SK-N-SH (cell line): ENCODE measurements at regions not wholly inside any gene's neighbourhood (a gene's known extent, or its start where the extent isn't known, plus 50 kb on each side); places are given as distances from the start of the nearest gene placed in this dataset.

Experiments
- CTCF ChIA-PET: fragments of 300-600, 350-600 bp; formaldehyde crosslinking; extraction: SDS; loops from one replicate; lab custom pipeline; 2021; lab: Yijun Ruan, JAX
- POLR2A ChIA-PET: fragments of 350-600 bp; sonication (Branson Sonifier 250); formaldehyde crosslinking; extraction: SDS; loops from one replicate; lab custom pipeline; 2020; ENCODE audit warnings: antibody characterized with exemption, inconsistent platforms; lab: Yijun Ruan, JAX
- DNase-seq: peaks from one replicate; pipeline ENCODE4 v3.0.0; 2012
- H2AFZ ChIP-seq: fragments of 200-600 bp; sonication (generic); 2 replicates; pipeline ENCODE4 v1.8.1; 2016; ENCODE audit warnings: antibody characterized with exemption, mild to moderate bottlenecking, low read depth
- H3F3A ChIP-seq: fragments of 200-600 bp; sonication (generic); replicated peaks from 2 replicates; pipeline ENCODE3; 2016; ENCODE audit warnings: antibody characterized with exemption, mild to moderate bottlenecking; ENCODE audit not compliant: insufficient read depth
- H3K27ac ChIP-seq, 2 experiments: fragments of 200-500 bp in 1 of 2; fragments of 200-600 bp in 1 of 2; sonication (Bioruptor generic) in 1 of 2; sonication (generic), shearing (Covaris generic) in 1 of 2; 2 replicates each; pipeline versions ENCODE4 v1.5.1 to v1.6.1; 2014 to 2016; ENCODE audit warnings: low read depth in 2 of 2, inconsistent platforms in 1 of 2, low read length in 1 of 2, mild to moderate bottlenecking in 1 of 2, mixed read lengths in 1 of 2
- H3K27me3 ChIP-seq: fragments of 200-600 bp; sonication (generic), shearing (Covaris generic); 2 replicates; pipeline ENCODE4 v1.6.1; 2016; ENCODE audit warnings: mixed run types; ENCODE audit not compliant: insufficient read depth
- H3K36me3 ChIP-seq, 2 experiments: fragments of 200-500 bp in 1 of 2; fragments of 200-600 bp in 1 of 2; sonication (Bioruptor generic) in 1 of 2; sonication (generic) in 1 of 2; replicated peaks in 1 of 2; 2 replicates each; pipeline versions ENCODE3 to v1.5.1; 2014 to 2016; ENCODE audit warnings: low read length in 1 of 2, mild to moderate bottlenecking in 1 of 2; ENCODE audit not compliant: insufficient read depth in 2 of 2, control insufficient read depth in 1 of 2
- H3K4me1 ChIP-seq, 2 experiments: fragments of 200-500 bp in 1 of 2; fragments of 200-600 bp in 1 of 2; sonication (Bioruptor generic) in 1 of 2; sonication (generic), shearing (Covaris generic) in 1 of 2; 2 replicates each; pipeline versions ENCODE4 v1.5.1 to v1.6.1; 2014 to 2016; ENCODE audit warnings: low read depth in 1 of 2, low read length in 1 of 2, mixed run types in 1 of 2; ENCODE audit not compliant: insufficient read depth in 2 of 2, control insufficient read depth in 1 of 2
- H3K4me2 ChIP-seq: fragments of 200-600 bp; sonication (generic), shearing (Covaris generic); 2 replicates; pipeline ENCODE4 v1.6.1; 2017; ENCODE audit warnings: mixed run types
- H3K4me3 ChIP-seq, 2 experiments: fragments of 200-500 bp in 1 of 2; fragments of 200-600 bp in 1 of 2; sonication (Bioruptor generic) in 1 of 2; sonication (generic), shearing (Covaris generic) in 1 of 2; 2 replicates each; pipeline versions ENCODE4 v1.5.1 to v1.8.1; 2014 to 2016; ENCODE audit warnings: low read depth in 2 of 2, inconsistent platforms in 1 of 2, low read length in 1 of 2, mild to moderate bottlenecking in 1 of 2, mixed read lengths in 1 of 2, moderate library complexity in 1 of 2
- H3K79me2 ChIP-seq: fragments of 200-600 bp; sonication (generic); 2 replicates; pipeline ENCODE4 v1.8.1; 2017; ENCODE audit warnings: mild to moderate bottlenecking; ENCODE audit not compliant: insufficient read depth
- H3K9ac ChIP-seq: fragments of 200-600 bp; sonication (generic); 2 replicates; pipeline ENCODE4 v1.6.1; 2017; ENCODE audit warnings: mixed run types
- H3K9me2 ChIP-seq: fragments of 200-600 bp; sonication (generic); 2 replicates; pipeline ENCODE4 v1.6.1; 2017; ENCODE audit warnings: mixed run types
- H3K9me3 ChIP-seq: fragments of 200-600 bp; sonication (generic); 2 replicates; pipeline ENCODE4 v1.6.1; 2017; ENCODE audit warnings: mixed run types, mild to moderate bottlenecking, moderate library complexity
- H4K20me1 ChIP-seq: fragments of 200-600 bp; sonication (generic); 2 replicates; pipeline ENCODE4 v1.6.1; 2017; ENCODE audit warnings: mild to moderate bottlenecking, mixed run types; ENCODE audit not compliant: insufficient read depth
- CTCF ChIP-seq: fragments of 200-600 bp; sonication (generic); IDR thresholded peaks from 2 replicates; pipeline ENCODE4 v1.6.1; 2017; ENCODE audit warnings: antibody characterized with exemption, mild to moderate bottlenecking, moderate library complexity
- EZH2phosphoT487 ChIP-seq: fragments of 200-600 bp; sonication (generic); IDR thresholded peaks from 2 replicates; pipeline ENCODE4 v1.6.1; 2017; ENCODE audit warnings: low read depth, mixed run types, mild to moderate bottlenecking, antibody characterized with exemption, moderate library complexity, borderline replicate concordance
- FOSL2 ChIP-seq: IDR thresholded peaks from 2 replicates; pipeline ENCODE4 v1.4.0; 2012; ENCODE audit warnings: low read depth, mild to moderate bottlenecking, moderate library complexity, borderline replicate concordance
- FOXJ3 ChIP-seq: sonication (generic); formaldehyde crosslinking; IDR thresholded peaks from 2 replicates; pipeline ENCODE4 v1.5.1; 2020; ENCODE audit warnings: mild to moderate bottlenecking, missing genetic modification reagents
- GABPA ChIP-seq: IDR thresholded peaks from 2 replicates; pipeline ENCODE4 v1.4.0; 2012; ENCODE audit warnings: low read depth, mild to moderate bottlenecking
- JUND ChIP-seq: IDR thresholded peaks from 2 replicates; pipeline ENCODE4 v1.4.0; 2012
- MEF2A ChIP-seq: IDR thresholded peaks from 2 replicates; pipeline ENCODE4 v1.4.0; 2012; ENCODE audit warnings: low read depth, borderline replicate concordance
- MXI1 ChIP-seq: IDR thresholded peaks from 2 replicates; pipeline ENCODE4 v1.6.1; 2012; ENCODE audit warnings: mild to moderate bottlenecking, low read depth, low read length, improper control_type of control experiment
- NFIC ChIP-seq: IDR thresholded peaks from 2 replicates; pipeline ENCODE4 v1.4.0; 2012; ENCODE audit warnings: borderline replicate concordance
- NRF1 ChIP-seq: IDR thresholded peaks from 2 replicates; pipeline ENCODE4 v1.6.1; 2012; ENCODE audit warnings: low read depth, mild to moderate bottlenecking, low read length
- PBX3 ChIP-seq: IDR thresholded peaks from 2 replicates; pipeline ENCODE4; 2012
- RCOR1 ChIP-seq: fragments of 150-350 bp; IDR thresholded peaks from 2 replicates; pipeline ENCODE4 v1.6.1; 2017; ENCODE audit warnings: antibody characterized with exemption, low read length
- SIN3A ChIP-seq: IDR thresholded peaks from 2 replicates; pipeline ENCODE4 v1.6.1; 2012; ENCODE audit warnings: low read depth, mild to moderate bottlenecking, low read length, moderate library complexity, borderline replicate concordance
- SMC3 ChIP-seq: IDR thresholded peaks from 2 replicates; pipeline ENCODE4 v1.6.1; 2012; ENCODE audit warnings: low read depth, low read length, improper control_type of control experiment
- TAF1 ChIP-seq: IDR thresholded peaks from 2 replicates; pipeline ENCODE4 v1.6.1; 2012; ENCODE audit warnings: low read depth, mild to moderate bottlenecking, low read length, moderate library complexity, borderline replicate concordance
- TCF12 ChIP-seq: IDR thresholded peaks from 2 replicates; pipeline ENCODE4 v1.4.0; 2012
- TEAD4 ChIP-seq: IDR thresholded peaks from 2 replicates; pipeline ENCODE4 v1.4.0; 2012; ENCODE audit warnings: mild to moderate bottlenecking, borderline replicate concordance; ENCODE audit not compliant: insufficient read depth
- USF1 ChIP-seq: IDR thresholded peaks from 2 replicates; pipeline ENCODE4 v1.4.0; 2012; ENCODE audit warnings: low read depth, borderline replicate concordance
- USF2 ChIP-seq: fragments of 150-350 bp; IDR thresholded peaks from 2 replicates; pipeline ENCODE4 v1.6.1; 2017; ENCODE audit warnings: antibody characterized with exemption, low read length, low read depth, borderline replicate concordance
- WGBS: methylation state at CpG from one replicate; pipeline ENCODE4 v1.1.6; 2017; ENCODE audit warnings: low lambda C conversion rate; 5-methylcytosine and 5-hydroxymethylcytosine counted together

DNA sequence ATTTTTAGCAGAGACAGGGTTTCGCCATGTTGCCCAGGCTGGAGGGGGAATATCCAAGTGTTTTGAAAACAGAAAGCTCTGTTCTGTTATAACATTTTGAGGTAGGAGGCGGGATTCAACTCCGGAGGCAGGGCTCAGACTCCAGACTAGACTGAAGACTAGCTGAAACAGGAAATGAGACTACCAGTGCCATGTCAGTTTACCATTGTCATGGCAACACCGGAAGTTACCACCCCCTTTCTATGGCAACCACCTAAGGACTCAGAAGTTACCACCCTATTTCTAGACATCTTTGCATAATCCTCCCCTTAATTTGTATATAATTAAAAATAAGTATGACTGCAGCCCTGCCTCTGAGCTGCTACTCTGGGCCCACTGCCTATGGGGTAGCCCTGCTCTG lies 1069.1 kb upstream of the AUTS2 start:
- Histone ChIP-seq H3K79me2 (no peaks in the 10 kb centered on the region), H4K20me1 (no peaks in the 10 kb centered on the region), H3F3A (no peaks in the 10 kb centered on the region), H3K36me3 (no peaks in the 10 kb centered on the region), H3K4me1 (no peaks in the 10 kb centered on the region), H3K27me3 (no peaks in the 10 kb centered on the region), H3K4me2 (no peak overlapping the region), H2AFZ (no peak overlapping the region), H3K9me3 (no peaks in the 10 kb centered on the region), H3K4me3 (no peak overlapping the region), H3K9ac (no peak overlapping the region), H3K27ac (no peak overlapping the region), H3K9me2 (no peaks in the 10 kb centered on the region)
- no peak for DNase-seq
- ChIA-PET CTCF (no interaction called here), POLR2A (no interaction called here)
- TF ChIP-seq NFIC, result no peak
- TF ChIP-seq SMC3, result no peak
- TF ChIP-seq EZH2phosphoT487, result no peak
- no peak for TF ChIP-seq JUND
- no peak for TF ChIP-seq USF1
- no peak for TF ChIP-seq USF2
- no peak for TF ChIP-seq MEF2A
- no peak for TF ChIP-seq CTCF
- no peak for TF ChIP-seq TAF1
- TF ChIP-seq PBX3, result no peak
- TF ChIP-seq TEAD4, result no peak
- no peak for TF ChIP-seq MXI1
- no peak for TF ChIP-seq FOSL2
- no peak for TF ChIP-seq TCF12
- no peak for TF ChIP-seq GABPA
- TF ChIP-seq SIN3A, result no peak
- no peak for TF ChIP-seq RCOR1
- TF ChIP-seq FOXJ3, result no peak
- TF ChIP-seq NRF1, result no peak
- WGBS, result 80% methylated on average over 4 of the region's 4 CpGs
